Omental fat pad (tissue), 3 donors: ENCODE measurements at regions not wholly inside any gene's neighbourhood (a gene's known extent, or its start where the extent isn't known, plus 50 kb on each side); places are given as distances from the start of the nearest gene placed in this dataset.
A peak's percentile ranks its signal among the peaks of the same experiment; 100 is the strongest.

Experiments used
- ATAC-seq: fragments of 150-250 bp; one replicate; pipeline ENCODE4 v1.9.1; 2016; ENCODE audit warnings: mild to moderate bottlenecking, moderate library complexity; ENCODE audit not compliant: low FRiP score
- DNase-seq: peaks from one replicate; pipeline ENCODE4 v3.0.0-alpha.2; 2019; ENCODE audit warnings: low spot score
- CTCF ChIP-seq, 3 donors: fragments of 450-650 bp; IDR thresholded peaks; one replicate each; pipeline ENCODE4 v1.5.1; 2016 to 2017; ENCODE audit warnings: antibody characterized with exemption in 3 of 3, mild to moderate bottlenecking in 3 of 3, moderate library complexity in 2 of 3

GRCh38 chr2:79387431-79387830, 125.4 kb upstream of the CTNNA2 start:
- no peak for ATAC-seq
- no peak for DNase-seq

GRCh38 chr2:79383681-79384080, 129.2 kb upstream of the CTNNA2 start:
- no peak for TF ChIP-seq CTCF (IDR thresholded peaks at IDR 0.05)
- DNase-seq: no peak
- no peak for ATAC-seq

More at GRCh38 chr2:79387431-79387830, 125.4 kb upstream of the CTNNA2 start:
- TF ChIP-seq CTCF (IDR thresholded peaks at IDR 0.05): no peak

GRCh38 chr2:79375817-79376216, 137.0 kb upstream of the CTNNA2 start:
- DNase-seq: no peak
- no peak for TF ChIP-seq CTCF (IDR thresholded peaks at IDR 0.05)

GRCh38 chr2:79373358-79374130, 139.3 kb upstream of the CTNNA2 start:
- ATAC-seq (peak; percentile 94), DNase-seq (no peak)
- TF ChIP-seq CTCF (IDR thresholded peaks at IDR 0.05): no peak

More at GRCh38 chr2:79375817-79376216, 137.0 kb upstream of the CTNNA2 start:
- no peak for ATAC-seq

GRCh38 chr2:79370976-79371538, 141.8 kb upstream of the CTNNA2 start:
- TF ChIP-seq CTCF (IDR thresholded peaks at IDR 0.05): no peak
- ATAC-seq: no peak
- DNase-seq: no peak

DNA sequence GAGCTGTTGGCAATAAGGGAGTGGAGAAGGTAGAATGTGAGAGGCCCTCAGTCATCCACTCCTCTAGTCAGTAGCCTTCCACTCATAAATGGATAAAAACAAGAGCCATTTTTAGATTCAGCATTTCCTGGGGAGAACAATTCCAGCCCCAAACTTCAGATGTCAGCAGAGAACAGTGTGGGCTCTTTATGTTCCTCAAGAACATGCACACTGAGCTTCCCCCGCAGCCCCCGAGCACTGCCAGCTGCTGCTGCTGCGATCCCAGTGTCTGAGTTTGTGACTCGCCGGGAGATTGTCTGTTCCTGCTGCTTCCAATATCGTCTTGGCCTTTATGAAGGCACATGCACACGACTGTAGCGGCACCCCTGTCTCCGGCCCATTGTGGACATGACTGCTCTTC, 143.7 kb upstream of the CTNNA2 start:
- TF ChIP-seq CTCF (IDR thresholded peaks at IDR 0.05): no peak
- DNase-seq: no peak
- ATAC-seq: no peak

DNA sequence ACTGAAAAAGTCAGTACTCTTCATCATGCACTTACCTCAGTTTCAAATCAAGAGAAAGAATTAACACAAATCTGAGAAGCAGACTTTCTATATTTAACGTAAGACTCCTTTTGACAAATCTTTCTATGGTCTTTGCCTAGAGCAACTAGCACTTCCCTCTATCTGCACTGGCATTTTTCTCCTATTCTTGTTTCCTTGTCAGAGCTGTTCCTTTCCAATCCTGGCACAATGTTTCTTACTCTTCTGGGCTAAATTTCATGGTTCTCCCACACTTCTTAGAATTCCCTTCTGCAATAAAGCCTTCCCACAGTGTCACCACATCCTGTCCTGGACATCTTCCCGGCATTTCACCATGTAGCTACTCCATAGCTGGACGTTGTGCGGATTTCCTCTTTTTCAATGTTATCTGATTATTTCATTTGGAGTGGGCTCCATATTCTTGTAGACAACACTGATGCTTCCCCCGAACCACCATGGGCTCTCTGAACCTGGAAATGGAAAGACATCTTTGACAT, 144.7 kb upstream of the CTNNA2 start:
- no peak for ATAC-seq
- TF ChIP-seq CTCF (IDR thresholded peaks at IDR 0.05): no peak
- DNase-seq: no peak
